H1 (cell line): ENCODE measurements at regions not wholly inside any gene's neighbourhood (a gene's known extent, or its start where the extent isn't known, plus 50 kb on each side); places are given as distances from the start of the nearest gene placed in this dataset.

Experiments used
- CTCF ChIA-PET: fragments of 300-600 bp; sonication (Branson Sonifier 250); formaldehyde crosslinking; loops from one replicate; lab custom pipeline; 2021; ENCODE audit not compliant: partially characterized antibody; lab: Charles Lee
- POLR2A ChIA-PET: fragments of 300-600 bp; sonication (Branson Sonifier 250); formaldehyde crosslinking; loops from one replicate; lab custom pipeline; 2021; ENCODE audit warnings: inconsistent platforms; ENCODE audit not compliant: partially characterized antibody; lab: Charles Lee
- DNase-seq, 2 experiments: peaks; one replicate each; pipeline versions ENCODE4 v3.0.0 to v3.0.0-alpha.2; 2010 to 2022; ENCODE audit warnings: low spot score in 2 of 2, low read depth in 1 of 2, mixed read lengths in 1 of 2
- FAIRE-seq: peaks from 2 replicates; lab custom pipeline; 2011; peaks lifted over from hg19 to GRCh38; lab: Jason Lieb, UNC
- H2AFZ ChIP-seq: 2 replicates; pipeline ENCODE4 v1.8.1; 2012; ENCODE audit warnings: low read length, inconsistent platforms
- H2AK5ac ChIP-seq: 2 replicates; pipeline ENCODE4 v1.6.1; 2013; ENCODE audit warnings: low read depth, low read length
- H2BK120ac ChIP-seq: replicated peaks from 2 replicates; pipeline ENCODE3; 2013; ENCODE audit warnings: low read depth, low read length, inconsistent platforms
- H2BK12ac ChIP-seq: 2 replicates; pipeline ENCODE4 v1.6.1; 2013; ENCODE audit warnings: low read depth, low read length
- H2BK15ac ChIP-seq: 2 replicates; pipeline ENCODE4 v1.6.1; 2013; ENCODE audit warnings: low read length
- H2BK20ac ChIP-seq: 2 replicates; pipeline ENCODE4 v1.6.1; 2013; ENCODE audit warnings: low read length
- H2BK5ac ChIP-seq: 2 replicates; pipeline ENCODE4 v1.6.1; 2013; ENCODE audit warnings: low read depth, low read length
- H3K14ac ChIP-seq: 2 replicates; pipeline ENCODE4 v1.6.1; 2013; ENCODE audit warnings: inconsistent platforms; ENCODE audit not compliant: insufficient read length
- H3K18ac ChIP-seq: 2 replicates; pipeline ENCODE4 v1.6.1; 2013; ENCODE audit warnings: low read length; ENCODE audit errors: extremely low read depth
- H3K23ac ChIP-seq: 2 replicates; pipeline ENCODE4 v1.6.1; 2013; ENCODE audit warnings: inconsistent platforms; ENCODE audit not compliant: insufficient read length
- H3K23me2 ChIP-seq: 2 replicates; pipeline ENCODE4 v1.6.1; 2013; ENCODE audit warnings: low read depth, low read length
- H3K27ac ChIP-seq: 2 replicates; pipeline ENCODE4 v1.6.1; 2011; ENCODE audit warnings: low read depth, low read length, inconsistent platforms
- H3K27me3 ChIP-seq, 4 experiments: replicated peaks in 1 of 4; 1 replicate in 1 of 4; 2 replicates in 3 of 4; pipeline versions ENCODE4 v1.6.1 to v1.8.1; 2011 to 2013; ENCODE audit warnings: low read length in 3 of 4, mild to moderate bottlenecking in 3 of 4, inconsistent platforms in 2 of 4, mixed read lengths in 2 of 4, moderate library complexity in 1 of 4; ENCODE audit not compliant: control insufficient read depth in 3 of 4, insufficient read depth in 3 of 4; ENCODE audit errors: extremely low read depth in 1 of 4
- H3K36me3 ChIP-seq, 4 experiments: 2 replicates each; pipeline versions ENCODE4 v1.6.1 to v1.8.1; 2011 to 2013; ENCODE audit warnings: mild to moderate bottlenecking in 4 of 4, low read length in 3 of 4, moderate library complexity in 2 of 4, control low read depth in 1 of 4, inconsistent platforms in 1 of 4; ENCODE audit not compliant: insufficient read depth in 4 of 4, control insufficient read depth in 2 of 4
- H3K4ac ChIP-seq: replicated peaks from 2 replicates; pipeline ENCODE3; 2013; ENCODE audit warnings: low read length, low read depth, mixed read lengths, inconsistent platforms; ENCODE audit not compliant: insufficient read length
- H3K4me1 ChIP-seq, 4 experiments: replicated peaks in 1 of 4; 1 replicate in 1 of 4; 2 replicates in 3 of 4; pipeline versions ENCODE4 v1.6.1 to v1.8.1; 2011 to 2013; ENCODE audit warnings: low read length in 3 of 4, inconsistent platforms in 2 of 4, mixed read lengths in 1 of 4; ENCODE audit not compliant: insufficient read depth in 4 of 4, control insufficient read depth in 3 of 4
- H3K4me2 ChIP-seq, 2 experiments: 2 replicates each; pipeline versions ENCODE4 v1.6.1 to v1.8.1; 2011 to 2013; ENCODE audit warnings: low read depth in 2 of 2, low read length in 2 of 2, control low read depth in 1 of 2, inconsistent platforms in 1 of 2, mild to moderate bottlenecking in 1 of 2; ENCODE audit not compliant: insufficient read depth in 1 of 2
- H3K4me3 ChIP-seq, 4 experiments: fragments of 200-600, 300-600 bp in 1 of 4; sonication (generic), shearing (Covaris generic), sonication (Bioruptor Twin) in 1 of 4; 2 replicates each; pipeline versions ENCODE4 v1.5.1 to v1.8.1; 2011 to 2016; ENCODE audit warnings: low read length in 4 of 4, low read depth in 3 of 4, control low read depth in 2 of 4, inconsistent platforms in 2 of 4, mild to moderate bottlenecking in 2 of 4, mixed read lengths in 1 of 4, moderate library complexity in 1 of 4; ENCODE audit not compliant: insufficient read depth in 2 of 4; ENCODE audit errors: extremely low read depth in 1 of 4
- H3K56ac ChIP-seq: replicated peaks from 2 replicates; pipeline ENCODE3; 2013; ENCODE audit warnings: low read depth, mild to moderate bottlenecking, mixed read lengths, low read length, inconsistent platforms; ENCODE audit not compliant: insufficient read length
- H3K79me1 ChIP-seq: 2 replicates; pipeline ENCODE4 v1.6.1; 2013; ENCODE audit warnings: low read depth, low read length, control low read depth
- H3K79me2 ChIP-seq, 2 experiments: 2 replicates each; pipeline versions ENCODE4 v1.6.1 to v1.8.1; 2012 to 2013; ENCODE audit warnings: low read length in 2 of 2, mild to moderate bottlenecking in 2 of 2, inconsistent platforms in 1 of 2; ENCODE audit not compliant: insufficient read depth in 2 of 2, control insufficient read depth in 1 of 2
- H3K9ac ChIP-seq, 4 experiments: replicated peaks in 1 of 4; 1 replicate in 1 of 4; 2 replicates in 3 of 4; pipeline versions ENCODE4 v1.6.1 to v1.8.1; 2011 to 2013; ENCODE audit warnings: low read depth in 3 of 4, low read length in 3 of 4, control low read depth in 2 of 4, mild to moderate bottlenecking in 2 of 4, moderate library complexity in 2 of 4, inconsistent platforms in 1 of 4; ENCODE audit errors: extremely low read depth in 1 of 4
- H3K9me3 ChIP-seq, 2 experiments: 2 replicates each; pipeline versions ENCODE4 v1.6.1 to v1.8.1; 2012 to 2013; ENCODE audit warnings: mild to moderate bottlenecking in 2 of 2, moderate library complexity in 2 of 2, control low read depth in 1 of 2, inconsistent platforms in 1 of 2, low read depth in 1 of 2, low read length in 1 of 2, mixed read lengths in 1 of 2; ENCODE audit not compliant: insufficient read depth in 2 of 2
- H4K20me1 ChIP-seq, 2 experiments: replicated peaks in 1 of 2; 2 replicates each; pipeline versions ENCODE3 to v1.8.1; 2011 to 2013; ENCODE audit warnings: inconsistent platforms in 2 of 2, low read length in 2 of 2, mild to moderate bottlenecking in 1 of 2; ENCODE audit not compliant: insufficient read depth in 2 of 2, control insufficient read depth in 1 of 2
- H4K5ac ChIP-seq: 2 replicates; pipeline ENCODE4 v1.6.1; 2013; ENCODE audit warnings: low read length, low read depth, mixed read lengths, inconsistent platforms; ENCODE audit not compliant: insufficient read length
- H4K8ac ChIP-seq: 2 replicates; pipeline ENCODE4 v1.8.0; 2013; ENCODE audit warnings: mild to moderate bottlenecking, moderate library complexity, low read length, inconsistent platforms; ENCODE audit not compliant: insufficient read depth; ENCODE audit errors: extremely low read depth
- H4K91ac ChIP-seq: replicated peaks from 2 replicates; pipeline ENCODE3; 2013; ENCODE audit warnings: low read length, mixed read lengths, inconsistent platforms; ENCODE audit not compliant: insufficient read length
- ATF2 ChIP-seq: IDR thresholded peaks from 2 replicates; pipeline ENCODE4 v1.6.1; 2012; ENCODE audit warnings: low read length, inconsistent platforms
- BCL11A ChIP-seq, 2 experiments: IDR thresholded peaks; one replicate each; pipeline ENCODE4 v1.6.1; 2011; ENCODE audit warnings: low read depth in 2 of 2, low read length in 2 of 2, mild to moderate bottlenecking in 2 of 2
- BRCA1 ChIP-seq: IDR thresholded peaks from 2 replicates; pipeline ENCODE4 v1.6.1; 2012; ENCODE audit warnings: low read depth, low read length, improper control_type of control experiment
- CBX5 ChIP-seq: fragments of 300-800, 300-1000 bp; sonication (generic); IDR thresholded peaks from 2 replicates; pipeline ENCODE4 v1.7.1; 2016; ENCODE audit warnings: antibody characterized with exemption, low read length, low read depth
- CBX8 ChIP-seq: fragments of 300-800, 300-1000 bp; sonication (generic); IDR thresholded peaks from 2 replicates; pipeline ENCODE4 v1.7.1; 2016; ENCODE audit warnings: low read depth, low read length, borderline replicate concordance
- HDAC2 ChIP-seq, 2 experiments: fragments of 300-600 bp in 1 of 2; sonication (generic) in 1 of 2; IDR thresholded peaks; 2 replicates each; pipeline ENCODE4 v1.6.1; 2011 to 2012; ENCODE audit warnings: low read depth in 2 of 2, low read length in 2 of 2, mild to moderate bottlenecking in 2 of 2, moderate library complexity in 2 of 2, borderline replicate concordance in 1 of 2, inconsistent platforms in 1 of 2
- PHF8 ChIP-seq: fragments of 200-600 bp; sonication (generic); conservative IDR thresholded peaks from 2 replicates; pipeline ENCODE4 v1.7.1; 2012; ENCODE audit warnings: low read depth, mild to moderate bottlenecking, inconsistent platforms, low read length, moderate library complexity
- SIN3A ChIP-seq, 2 experiments: IDR thresholded peaks in 1 of 2; conservative IDR thresholded peaks in 1 of 2; 2 replicates each; pipeline ENCODE4 v1.6.1; 2011 to 2012; ENCODE audit warnings: low read length in 2 of 2, improper control_type of control experiment in 1 of 2, low read depth in 1 of 2, mild to moderate bottlenecking in 1 of 2
- SP2 ChIP-seq: IDR thresholded peaks from 2 replicates; pipeline ENCODE4 v1.6.1; 2012; ENCODE audit warnings: mild to moderate bottlenecking, low read length, inconsistent platforms
- TAF1 ChIP-seq: IDR thresholded peaks from 2 replicates; pipeline ENCODE4 v1.6.1; 2011; ENCODE audit warnings: mild to moderate bottlenecking, low read depth, low read length
- TCF12 ChIP-seq: IDR thresholded peaks from 2 replicates; pipeline ENCODE4 v1.6.1; 2011; ENCODE audit warnings: low read depth, mild to moderate bottlenecking, low read length
- WGBS, 2 experiments: shearing (Covaris generic) in 1 of 2; methylation state at CpG; one replicate each; pipeline versions ENCODE4 v1.1.6 to v1.1.7; 2013 to 2015; ENCODE audit warnings: low lambda C conversion rate in 2 of 2, mixed read lengths in 2 of 2, inconsistent platforms in 1 of 2, low coverage in 1 of 2, missing lambda C conversion rate in 1 of 2; ENCODE audit not compliant: insufficient replicate concordance in 2 of 2, insufficient coverage in 1 of 2, insufficient read length in 1 of 2; ENCODE audit errors: extremely low coverage in 1 of 2, missing lambda C conversion rate in 1 of 2; 5-methylcytosine and 5-hydroxymethylcytosine counted together

GRCh38 chr5:158473016-158473635 is 614.2 kb upstream of the CLINT1 start:
- H2BK5ac ChIP-seq: no peak overlapping the region
- H2BK15ac ChIP-seq: no peak overlapping the region
- no peak overlapping the region for H2BK20ac ChIP-seq
- H4K8ac ChIP-seq: no peak overlapping the region
- POLR2A ChIA-PET: no interaction called here
- no peaks in the 10 kb centered on the region for H4K20me1 ChIP-seq
- H2BK12ac ChIP-seq: no peak overlapping the region
- DNase-seq: no peak
- H3K18ac ChIP-seq: no peak overlapping the region
- no peaks in the 10 kb centered on the region for H3K27me3 ChIP-seq
- H3K79me2 ChIP-seq: no peaks in the 10 kb centered on the region
- TF ChIP-seq BRCA1 (no peak), BCL11A (IDR thresholded peaks at IDR 0.05; ENCODE audit: low read depth in 2 of 2, low read length in 2 of 2) (no peak), HDAC2 (IDR thresholded peaks at IDR 0.05; ENCODE audit: borderline replicate concordance in 1 of 2, low read depth in 2 of 2, low read length in 2 of 2) (no peak), PHF8 (no peak), CBX5 (no peak), SIN3A (conservative IDR thresholded peaks at IDR 0.05 in 1 of 2, IDR thresholded peaks at IDR 0.05 in 1 of 2; ENCODE audit: low read depth in 1 of 2, low read length in 2 of 2) (no peak), TCF12 (no peak), SP2 (no peak), CBX8 (no peak), TAF1 (no peak), ATF2 (no peak)
- H3K4me1 ChIP-seq: peaks cover 0 to 5% (median 1%) of the 10 kb centered on the region in 4 experiments; a peak in 2 of 7 replicates
- no peak overlapping the region for H3K9ac ChIP-seq
- H3K23me2 ChIP-seq: no peaks in the 10 kb centered on the region
- H3K36me3 ChIP-seq: no peaks in the 10 kb centered on the region
- H4K91ac ChIP-seq: no peak overlapping the region
- H3K23ac ChIP-seq: no peak overlapping the region
- 90% methylated on average over 4 of the region's 4 CpGs; no CpG with 5 or more reads in 1 of the 2 experiments for WGBS, 2 experiments
- no peaks in the 10 kb centered on the region for H3K79me1 ChIP-seq
- no peak overlapping the region for H2AFZ ChIP-seq
- no peak overlapping the region for H2BK120ac ChIP-seq
- CTCF ChIA-PET: interaction anchor here (0.6 to 1.3 kb wide), 3 partner anchors 26 to 698 kb away, joined by 3 read pairs; no protein-coding TSS in a partner anchor
- no peak overlapping the region for H3K4me3 ChIP-seq
- no peak overlapping the region for H4K5ac ChIP-seq
- no peak overlapping the region for H3K14ac ChIP-seq
- H3K4ac ChIP-seq: no peak overlapping the region
- H3K4me2 ChIP-seq: no peak overlapping the region
- H2AK5ac ChIP-seq: no peak overlapping the region
- no peaks in the 10 kb centered on the region for H3K9me3 ChIP-seq
- FAIRE-seq: no peak
- H3K27ac ChIP-seq: no peak overlapping the region
- no peak overlapping the region for H3K56ac ChIP-seq
